ENCODE measurements at regions not wholly inside any gene's neighbourhood (a gene's known extent, or its start where the extent isn't known, plus 50 kb on each side); places are given as distances from the start of the nearest gene placed in this dataset.

DNA sequence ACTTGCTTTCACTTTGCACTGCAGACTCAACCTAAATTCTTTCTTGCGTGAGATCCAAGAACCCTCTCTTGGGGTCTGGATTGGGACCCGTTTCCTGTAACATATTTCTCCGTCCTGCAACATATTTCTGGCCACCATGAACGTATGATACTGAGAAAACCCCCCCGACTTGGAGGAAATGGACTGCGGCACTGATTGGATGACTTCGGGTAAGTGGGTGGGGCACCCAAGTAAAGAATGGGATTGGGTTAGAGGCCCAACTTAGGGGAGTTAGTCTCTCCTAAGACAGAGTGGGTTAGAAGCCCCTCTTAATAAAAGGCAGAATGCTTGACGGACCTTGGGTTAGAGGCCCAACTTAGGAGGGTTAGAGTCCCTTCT, 690.4 kb downstream of the UQCRFS1 start:
- TF ChIP-seq, protein P1, sequence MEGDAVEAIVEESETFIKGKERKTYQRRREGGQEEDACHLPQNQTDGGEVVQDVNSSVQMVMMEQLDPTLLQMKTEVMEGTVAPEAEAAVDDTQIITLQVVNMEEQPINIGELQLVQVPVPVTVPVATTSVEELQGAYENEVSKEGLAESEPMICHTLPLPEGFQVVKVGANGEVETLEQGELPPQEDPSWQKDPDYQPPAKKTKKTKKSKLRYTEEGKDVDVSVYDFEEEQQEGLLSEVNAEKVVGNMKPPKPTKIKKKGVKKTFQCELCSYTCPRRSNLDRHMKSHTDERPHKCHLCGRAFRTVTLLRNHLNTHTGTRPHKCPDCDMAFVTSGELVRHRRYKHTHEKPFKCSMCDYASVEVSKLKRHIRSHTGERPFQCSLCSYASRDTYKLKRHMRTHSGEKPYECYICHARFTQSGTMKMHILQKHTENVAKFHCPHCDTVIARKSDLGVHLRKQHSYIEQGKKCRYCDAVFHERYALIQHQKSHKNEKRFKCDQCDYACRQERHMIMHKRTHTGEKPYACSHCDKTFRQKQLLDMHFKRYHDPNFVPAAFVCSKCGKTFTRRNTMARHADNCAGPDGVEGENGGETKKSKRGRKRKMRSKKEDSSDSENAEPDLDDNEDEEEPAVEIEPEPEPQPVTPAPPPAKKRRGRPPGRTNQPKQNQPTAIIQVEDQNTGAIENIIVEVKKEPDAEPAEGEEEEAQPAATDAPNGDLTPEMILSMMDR (IDR thresholded peaks at IDR 0.05; ENCODE audit: low read depth, low read length) = no peak
- TF ChIP-seq, protein P2, sequence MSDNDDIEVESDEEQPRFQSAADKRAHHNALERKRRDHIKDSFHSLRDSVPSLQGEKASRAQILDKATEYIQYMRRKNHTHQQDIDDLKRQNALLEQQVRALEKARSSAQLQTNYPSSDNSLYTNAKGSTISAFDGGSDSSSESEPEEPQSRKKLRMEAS (IDR thresholded peaks at IDR 0.05; ENCODE audit: low read depth, low read length) = no peak
